GM12878 (cell line): ENCODE measurements at regions not wholly inside any gene's neighbourhood (a gene's known extent, or its start where the extent isn't known, plus 50 kb on each side); places are given as distances from the start of the nearest gene placed in this dataset.

ENCODE experiments used
- EP300 ChIP-seq, 2 experiments: fragments of 150-350 bp in 1 of 2; IDR thresholded peaks; 2 replicates each; pipeline ENCODE4 v1.6.1; 2011 to 2012; ENCODE audit warnings: low read depth in 2 of 2, low read length in 2 of 2, borderline replicate concordance in 1 of 2, improper control_type of control experiment in 1 of 2, inconsistent platforms in 1 of 2; ENCODE audit not compliant: control insufficient read depth in 1 of 2
- NR2C2 ChIP-seq: IDR thresholded peaks from 2 replicates; pipeline ENCODE4 v1.6.1; 2011; ENCODE audit warnings: borderline replicate concordance, low read depth; ENCODE audit not compliant: control insufficient read depth, insufficient read length
- POLR2AphosphoS5 ChIP-seq: IDR thresholded peaks from 2 replicates; pipeline ENCODE4 v1.6.1; 2011; ENCODE audit warnings: mild to moderate bottlenecking, low read length, inconsistent platforms
- SP1 ChIP-seq: IDR thresholded peaks from one replicate; pipeline ENCODE4 v1.6.1; 2011; ENCODE audit warnings: low read depth, low read length
- TF ChIP-seq, protein P1 (sequence below), 3 experiments: IDR thresholded peaks in 2 of 3; conservative IDR thresholded peaks in 1 of 3; 2 replicates each; pipeline ENCODE4 v1.5.1; 2011; ENCODE audit warnings: low read depth in 3 of 3, low read length in 3 of 3, mild to moderate bottlenecking in 3 of 3, control low read depth in 2 of 3, moderate library complexity in 2 of 3, inconsistent platforms in 1 of 3, mixed read lengths in 1 of 3; ENCODE audit not compliant: control insufficient read depth in 2 of 3, insufficient read depth in 1 of 3; ENCODE audit errors: extremely low read depth in 1 of 3
- TF ChIP-seq, protein P2 (sequence below): fragments of 450-650 bp; IDR thresholded peaks from 2 replicates; pipeline ENCODE4 v1.6.1; 2016; ENCODE audit warnings: mild to moderate bottlenecking, moderate library complexity, borderline replicate concordance
- TF ChIP-seq, protein P3 (sequence below): IDR thresholded peaks from 2 replicates; pipeline ENCODE4 v1.6.1; 2012; ENCODE audit warnings: low read depth, low read length, improper control_type of control experiment

DNA sequence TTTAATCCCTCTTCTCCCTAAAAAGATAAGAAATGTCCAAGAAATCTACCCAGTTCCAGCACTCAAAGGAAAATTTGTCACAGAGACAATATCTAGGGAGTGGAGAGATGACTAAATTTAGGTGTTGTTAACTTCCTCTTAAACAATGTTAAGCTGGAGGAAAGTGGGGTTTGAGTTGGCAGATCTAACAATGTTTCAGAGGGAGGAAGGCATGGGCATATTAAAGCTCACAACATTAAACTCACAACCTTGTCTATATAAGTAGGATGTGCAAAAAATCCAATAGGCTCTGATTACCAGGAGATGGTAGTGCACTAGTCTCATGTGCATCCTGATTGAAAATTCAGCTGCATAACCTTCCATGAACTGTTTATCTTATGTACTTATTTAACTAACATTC is 190.1 kb downstream of the BARHL2 start:
- no peak for TF ChIP-seq NR2C2
- TF ChIP-seq, protein P1, sequence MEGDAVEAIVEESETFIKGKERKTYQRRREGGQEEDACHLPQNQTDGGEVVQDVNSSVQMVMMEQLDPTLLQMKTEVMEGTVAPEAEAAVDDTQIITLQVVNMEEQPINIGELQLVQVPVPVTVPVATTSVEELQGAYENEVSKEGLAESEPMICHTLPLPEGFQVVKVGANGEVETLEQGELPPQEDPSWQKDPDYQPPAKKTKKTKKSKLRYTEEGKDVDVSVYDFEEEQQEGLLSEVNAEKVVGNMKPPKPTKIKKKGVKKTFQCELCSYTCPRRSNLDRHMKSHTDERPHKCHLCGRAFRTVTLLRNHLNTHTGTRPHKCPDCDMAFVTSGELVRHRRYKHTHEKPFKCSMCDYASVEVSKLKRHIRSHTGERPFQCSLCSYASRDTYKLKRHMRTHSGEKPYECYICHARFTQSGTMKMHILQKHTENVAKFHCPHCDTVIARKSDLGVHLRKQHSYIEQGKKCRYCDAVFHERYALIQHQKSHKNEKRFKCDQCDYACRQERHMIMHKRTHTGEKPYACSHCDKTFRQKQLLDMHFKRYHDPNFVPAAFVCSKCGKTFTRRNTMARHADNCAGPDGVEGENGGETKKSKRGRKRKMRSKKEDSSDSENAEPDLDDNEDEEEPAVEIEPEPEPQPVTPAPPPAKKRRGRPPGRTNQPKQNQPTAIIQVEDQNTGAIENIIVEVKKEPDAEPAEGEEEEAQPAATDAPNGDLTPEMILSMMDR (IDR thresholded peaks at IDR 0.05 in 2 of 3, conservative IDR thresholded peaks at IDR 0.05 in 1 of 3; ENCODE audit: control insufficient read depth in 2 of 3, extremely low read depth in 1 of 3, insufficient read depth in 1 of 3, low read depth in 3 of 3, low read length in 3 of 3), result no peak
- no peak for TF ChIP-seq EP300 (IDR thresholded peaks at IDR 0.05; ENCODE audit: borderline replicate concordance in 1 of 2, control insufficient read depth in 1 of 2, low read depth in 2 of 2, low read length in 2 of 2)
- no peak for TF ChIP-seq POLR2AphosphoS5
- TF ChIP-seq, protein P2, sequence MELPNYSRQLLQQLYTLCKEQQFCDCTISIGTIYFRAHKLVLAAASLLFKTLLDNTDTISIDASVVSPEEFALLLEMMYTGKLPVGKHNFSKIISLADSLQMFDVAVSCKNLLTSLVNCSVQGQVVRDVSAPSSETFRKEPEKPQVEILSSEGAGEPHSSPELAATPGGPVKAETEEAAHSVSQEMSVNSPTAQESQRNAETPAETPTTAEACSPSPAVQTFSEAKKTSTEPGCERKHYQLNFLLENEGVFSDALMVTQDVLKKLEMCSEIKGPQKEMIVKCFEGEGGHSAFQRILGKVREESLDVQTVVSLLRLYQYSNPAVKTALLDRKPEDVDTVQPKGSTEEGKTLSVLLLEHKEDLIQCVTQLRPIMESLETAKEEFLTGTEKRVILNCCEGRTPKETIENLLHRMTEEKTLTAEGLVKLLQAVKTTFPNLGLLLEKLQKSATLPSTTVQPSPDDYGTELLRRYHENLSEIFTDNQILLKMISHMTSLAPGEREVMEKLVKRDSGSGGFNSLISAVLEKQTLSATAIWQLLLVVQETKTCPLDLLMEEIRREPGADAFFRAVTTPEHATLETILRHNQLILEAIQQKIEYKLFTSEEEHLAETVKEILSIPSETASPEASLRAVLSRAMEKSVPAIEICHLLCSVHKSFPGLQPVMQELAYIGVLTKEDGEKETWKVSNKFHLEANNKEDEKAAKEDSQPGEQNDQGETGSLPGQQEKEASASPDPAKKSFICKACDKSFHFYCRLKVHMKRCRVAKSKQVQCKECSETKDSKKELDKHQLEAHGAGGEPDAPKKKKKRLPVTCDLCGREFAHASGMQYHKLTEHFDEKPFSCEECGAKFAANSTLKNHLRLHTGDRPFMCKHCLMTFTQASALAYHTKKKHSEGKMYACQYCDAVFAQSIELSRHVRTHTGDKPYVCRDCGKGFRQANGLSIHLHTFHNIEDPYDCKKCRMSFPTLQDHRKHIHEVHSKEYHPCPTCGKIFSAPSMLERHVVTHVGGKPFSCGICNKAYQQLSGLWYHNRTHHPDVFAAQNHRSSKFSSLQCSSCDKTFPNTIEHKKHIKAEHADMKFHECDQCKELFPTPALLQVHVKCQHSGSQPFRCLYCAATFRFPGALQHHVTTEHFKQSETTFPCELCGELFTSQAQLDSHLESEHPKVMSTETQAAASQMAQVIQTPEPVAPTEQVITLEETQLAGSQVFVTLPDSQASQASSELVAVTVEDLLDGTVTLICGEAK, result no peak
- no peak for TF ChIP-seq SP1
- TF ChIP-seq, protein P3, sequence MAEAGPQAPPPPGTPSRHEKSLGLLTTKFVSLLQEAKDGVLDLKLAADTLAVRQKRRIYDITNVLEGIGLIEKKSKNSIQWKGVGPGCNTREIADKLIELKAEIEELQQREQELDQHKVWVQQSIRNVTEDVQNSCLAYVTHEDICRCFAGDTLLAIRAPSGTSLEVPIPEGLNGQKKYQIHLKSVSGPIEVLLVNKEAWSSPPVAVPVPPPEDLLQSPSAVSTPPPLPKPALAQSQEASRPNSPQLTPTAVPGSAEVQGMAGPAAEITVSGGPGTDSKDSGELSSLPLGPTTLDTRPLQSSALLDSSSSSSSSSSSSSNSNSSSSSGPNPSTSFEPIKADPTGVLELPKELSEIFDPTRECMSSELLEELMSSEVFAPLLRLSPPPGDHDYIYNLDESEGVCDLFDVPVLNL, result no peak
